ENCODE measurements at regions not wholly inside any gene's neighbourhood (a gene's known extent, or its start where the extent isn't known, plus 50 kb on each side); places are given as distances from the start of the nearest gene placed in this dataset.
"Not testable (repeated sequence)": the region's sequence is repeated elsewhere in the genome, so short reads cannot be mapped to it uniquely, and the experiment has no call there.

DNA sequence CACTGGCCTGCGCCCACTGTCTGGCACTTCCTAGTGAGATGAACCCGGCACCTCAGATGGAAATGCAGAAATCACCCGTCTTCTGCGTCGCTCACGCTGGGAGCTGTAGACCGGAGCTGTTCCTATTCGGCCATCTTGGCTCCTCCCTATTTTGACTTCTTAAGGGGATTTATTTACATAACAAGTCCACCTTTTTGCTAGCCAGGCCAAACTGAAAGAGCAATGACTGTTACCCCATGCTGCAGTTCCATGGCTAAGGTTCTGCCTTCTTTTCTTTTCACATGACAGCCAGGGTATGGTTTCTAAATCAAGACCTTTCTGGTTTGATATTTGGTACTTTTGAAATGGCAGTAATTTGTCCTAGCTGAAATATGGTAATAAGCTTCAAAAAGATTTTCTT is 270.0 kb upstream of the RRP15 start:
- WGBS (ENCODE audit: insufficient coverage, low coverage, missing lambda C conversion rate) = 20% methylated on average over 1 of the region's 8 CpGs
- BruUV-seq (replicated peaks); H3K4me1 ChIP-seq (replicated peaks in 1 of 2; ENCODE audit: control insufficient read depth in 2 of 2, insufficient read depth in 2 of 2, low read length in 2 of 2); H3K9me3 ChIP-seq (replicated peaks; ENCODE audit: control insufficient read depth, insufficient read depth, low read depth, low read length); in situ Hi-C loops (cut with MboI); H3K9ac ChIP-seq (ENCODE audit: insufficient read depth in 1 of 2, low read depth in 2 of 2, low read length in 2 of 2); DNase-seq (ENCODE audit: extremely low read depth in 1 of 4, low spot score in 3 of 4); H3K4me2 ChIP-seq (ENCODE audit: insufficient read depth, low read length); FAIRE-seq; H3K27ac ChIP-seq (ENCODE audit: extremely low read depth, low read depth, low read length); H3K79me2 ChIP-seq (ENCODE audit: control insufficient read depth, insufficient read depth, low read length); intact Hi-C loops (cut with micrococcal nuclease); ATAC-seq; H4K20me1 ChIP-seq (replicated peaks; ENCODE audit: control insufficient read depth, insufficient read depth, low read length); H3K36me3 ChIP-seq (ENCODE audit: control insufficient read depth, insufficient read depth, low read length); H3K27me3 ChIP-seq (ENCODE audit: control insufficient read depth in 2 of 2, insufficient read depth in 2 of 2, low read length in 2 of 2); H2AFZ ChIP-seq (ENCODE audit: low read depth, low read length); H3K9me1 ChIP-seq (ENCODE audit: control insufficient read depth, insufficient read depth, low read length); POLR2A ChIA-PET; H3K4me3 ChIP-seq: not testable (repeated sequence)
- CTCF ChIA-PET (ENCODE audit: low intra/inter-chr PET ratio) = interaction anchor here (0.6 kb wide), 1 partner anchor 27 kb away, joined by 3 read pairs; no protein-coding TSS in a partner anchor

DNA sequence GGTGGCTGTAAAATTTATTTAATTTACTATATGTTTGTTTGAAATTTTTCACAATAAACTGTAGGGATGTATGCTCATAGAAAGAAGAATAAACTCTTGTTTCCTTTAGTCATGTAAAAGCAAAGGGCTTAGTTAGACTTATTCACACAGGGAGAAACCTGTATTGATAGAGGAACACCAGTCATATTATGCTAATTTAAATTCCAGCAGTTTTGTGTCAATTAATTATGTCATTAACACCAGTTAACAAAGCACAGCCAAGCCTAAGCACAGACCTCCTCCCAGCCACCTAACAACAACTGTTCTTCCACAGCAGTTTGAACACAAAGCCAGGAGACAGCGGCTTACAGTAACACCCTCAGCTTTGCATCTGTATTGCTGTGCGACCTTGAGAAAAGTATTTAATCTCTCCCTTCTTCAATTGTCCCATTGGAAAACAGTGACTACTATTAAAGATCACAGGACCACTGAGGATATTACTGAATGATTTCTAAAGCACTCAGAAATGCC is 260.8 kb upstream of the RRP15 start:
- FAIRE-seq = no peak
- in situ Hi-C loops (cut with MboI) = no loop called here
- TF ChIP-seq ZNF184 (CRISPR knock-in tag; IDR thresholded peaks at IDR 0.05) = no peak
- TF ChIP-seq, protein P1, sequence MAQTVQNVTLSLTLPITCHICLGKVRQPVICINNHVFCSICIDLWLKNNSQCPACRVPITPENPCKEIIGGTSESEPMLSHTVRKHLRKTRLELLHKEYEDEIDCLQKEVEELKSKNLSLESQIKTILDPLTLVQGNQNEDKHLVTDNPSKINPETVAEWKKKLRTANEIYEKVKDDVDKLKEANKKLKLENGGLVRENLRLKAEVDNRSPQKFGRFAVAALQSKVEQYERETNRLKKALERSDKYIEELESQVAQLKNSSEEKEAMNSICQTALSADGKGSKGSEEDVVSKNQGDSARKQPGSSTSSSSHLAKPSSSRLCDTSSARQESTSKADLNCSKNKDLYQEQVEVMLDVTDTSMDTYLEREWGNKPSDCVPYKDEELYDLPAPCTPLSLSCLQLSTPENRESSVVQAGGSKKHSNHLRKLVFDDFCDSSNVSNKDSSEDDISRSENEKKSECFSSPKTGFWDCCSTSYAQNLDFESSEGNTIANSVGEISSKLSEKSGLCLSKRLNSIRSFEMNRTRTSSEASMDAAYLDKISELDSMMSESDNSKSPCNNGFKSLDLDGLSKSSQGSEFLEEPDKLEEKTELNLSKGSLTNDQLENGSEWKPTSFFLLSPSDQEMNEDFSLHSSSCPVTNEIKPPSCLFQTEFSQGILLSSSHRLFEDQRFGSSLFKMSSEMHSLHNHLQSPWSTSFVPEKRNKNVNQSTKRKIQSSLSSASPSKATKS (CRISPR knock-in tag; IDR thresholded peaks at IDR 0.05) = no peak
- TF ChIP-seq KLF16 (IDR thresholded peaks at IDR 0.05) = no peak
- no peak for TF ChIP-seq BACH1 (tag; IDR thresholded peaks at IDR 0.05)
- no peak for TF ChIP-seq CHCHD3 (CRISPR knock-in tag; IDR thresholded peaks at IDR 0.05)
- TF ChIP-seq, protein P2, sequence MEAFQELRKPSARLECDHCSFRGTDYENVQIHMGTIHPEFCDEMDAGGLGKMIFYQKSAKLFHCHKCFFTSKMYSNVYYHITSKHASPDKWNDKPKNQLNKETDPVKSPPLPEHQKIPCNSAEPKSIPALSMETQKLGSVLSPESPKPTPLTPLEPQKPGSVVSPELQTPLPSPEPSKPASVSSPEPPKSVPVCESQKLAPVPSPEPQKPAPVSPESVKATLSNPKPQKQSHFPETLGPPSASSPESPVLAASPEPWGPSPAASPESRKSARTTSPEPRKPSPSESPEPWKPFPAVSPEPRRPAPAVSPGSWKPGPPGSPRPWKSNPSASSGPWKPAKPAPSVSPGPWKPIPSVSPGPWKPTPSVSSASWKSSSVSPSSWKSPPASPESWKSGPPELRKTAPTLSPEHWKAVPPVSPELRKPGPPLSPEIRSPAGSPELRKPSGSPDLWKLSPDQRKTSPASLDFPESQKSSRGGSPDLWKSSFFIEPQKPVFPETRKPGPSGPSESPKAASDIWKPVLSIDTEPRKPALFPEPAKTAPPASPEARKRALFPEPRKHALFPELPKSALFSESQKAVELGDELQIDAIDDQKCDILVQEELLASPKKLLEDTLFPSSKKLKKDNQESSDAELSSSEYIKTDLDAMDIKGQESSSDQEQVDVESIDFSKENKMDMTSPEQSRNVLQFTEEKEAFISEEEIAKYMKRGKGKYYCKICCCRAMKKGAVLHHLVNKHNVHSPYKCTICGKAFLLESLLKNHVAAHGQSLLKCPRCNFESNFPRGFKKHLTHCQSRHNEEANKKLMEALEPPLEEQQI (IDR thresholded peaks at IDR 0.05) = no peak
- TF ChIP-seq, protein P3, sequence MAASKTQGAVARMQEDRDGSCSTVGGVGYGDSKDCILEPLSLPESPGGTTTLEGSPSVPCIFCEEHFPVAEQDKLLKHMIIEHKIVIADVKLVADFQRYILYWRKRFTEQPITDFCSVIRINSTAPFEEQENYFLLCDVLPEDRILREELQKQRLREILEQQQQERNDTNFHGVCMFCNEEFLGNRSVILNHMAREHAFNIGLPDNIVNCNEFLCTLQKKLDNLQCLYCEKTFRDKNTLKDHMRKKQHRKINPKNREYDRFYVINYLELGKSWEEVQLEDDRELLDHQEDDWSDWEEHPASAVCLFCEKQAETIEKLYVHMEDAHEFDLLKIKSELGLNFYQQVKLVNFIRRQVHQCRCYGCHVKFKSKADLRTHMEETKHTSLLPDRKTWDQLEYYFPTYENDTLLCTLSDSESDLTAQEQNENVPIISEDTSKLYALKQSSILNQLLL (CRISPR knock-in tag; IDR thresholded peaks at IDR 0.05; ENCODE audit: borderline replicate concordance) = no peak
- TF ChIP-seq KDM4B (IDR thresholded peaks at IDR 0.05; ENCODE audit: borderline replicate concordance in 2 of 2, low read depth in 1 of 2) = no peak
- TF ChIP-seq DPF2 (IDR thresholded peaks at IDR 0.05) = no peak

More for the DNA sequence above, 260.8 kb upstream of the RRP15 start:
- no peaks in the 10 kb centered on the region for H3K79me2 ChIP-seq (ENCODE audit: control insufficient read depth, insufficient read depth, low read length)
- no peaks in the 10 kb centered on the region for H3K9me1 ChIP-seq (ENCODE audit: control insufficient read depth, insufficient read depth, low read length)
- no peak overlapping the region for H3K4me3 ChIP-seq
- H2AFZ ChIP-seq (ENCODE audit: low read depth, low read length) = no peak overlapping the region
- no peaks in the 10 kb centered on the region for H4K20me1 ChIP-seq (replicated peaks; ENCODE audit: control insufficient read depth, insufficient read depth, low read length)
- H3K9me3 ChIP-seq (replicated peaks; ENCODE audit: control insufficient read depth, insufficient read depth, low read depth, low read length) = no peaks in the 10 kb centered on the region; the same call in 1 of the 2 replicates
- H3K4me1 ChIP-seq (replicated peaks in 1 of 2; ENCODE audit: control insufficient read depth in 2 of 2, insufficient read depth in 2 of 2, low read length in 2 of 2) = no peaks in the 10 kb centered on the region
- intact Hi-C loops (cut with micrococcal nuclease) = no loop called here
- BruUV-seq (replicated peaks) = no TSS peak
- ChIA-PET CTCF (ENCODE audit: low intra/inter-chr PET ratio) (no interaction called here), POLR2A (no interaction called here)
- H3K4me2 ChIP-seq (ENCODE audit: insufficient read depth, low read length) = no peak overlapping the region
- H3K27ac ChIP-seq (ENCODE audit: extremely low read depth, low read depth, low read length) = no peak overlapping the region
- no peaks in the 10 kb centered on the region for H3K27me3 ChIP-seq (ENCODE audit: control insufficient read depth in 2 of 2, insufficient read depth in 2 of 2, low read length in 2 of 2)
- DNase-seq (ENCODE audit: extremely low read depth in 1 of 4, low spot score in 3 of 4) (no peak), ATAC-seq (no peak)
- 6% methylated on average over 2 of the region's 2 CpGs for WGBS (ENCODE audit: insufficient coverage, low coverage, missing lambda C conversion rate)
- no peaks in the 10 kb centered on the region for H3K36me3 ChIP-seq (ENCODE audit: control insufficient read depth, insufficient read depth, low read length)
- H3K9ac ChIP-seq (ENCODE audit: insufficient read depth in 1 of 2, low read depth in 2 of 2, low read length in 2 of 2) = no peak overlapping the region

Data from K562 (cell line).